A549 (cell line): ENCODE measurements at regions not wholly inside any gene's neighbourhood (a gene's known extent, or its start where the extent isn't known, plus 50 kb on each side); places are given as distances from the start of the nearest gene placed in this dataset.

Experiments used
- ATAC-seq, 2 experiments: fragments of 200-7000 bp in 1 of 2; fragments of >200 bp in 1 of 2; cut with Nextera tagmentation in 1 of 2; cut with Tn5 transposase in 1 of 2; 3 replicates each; pipeline versions ENCODE4 v1.8.0 to v1.9.1; 2018 to 2020; ENCODE audit warnings: mild to moderate bottlenecking in 1 of 2, moderate library complexity in 1 of 2
- CTCF ChIA-PET: fragments of 300-600 bp; sonication (Branson Sonifier 250); formaldehyde crosslinking; extraction: SDS; loops from one replicate; lab custom pipeline; 2021; ENCODE audit warnings: antibody characterized with exemption, inconsistent platforms; lab: Yijun Ruan, JAX
- POLR2A ChIA-PET: fragments of 350-600 bp; formaldehyde crosslinking; extraction: SDS; loops from one replicate; lab custom pipeline; 2021; ENCODE audit warnings: antibody characterized with exemption, inconsistent platforms; lab: Yijun Ruan, JAX
- DNase-seq, 2 experiments: peaks; one replicate each; pipeline versions ENCODE4 v3.0.0 to v3.0.0-alpha.2; 2011 to 2016; ENCODE audit warnings: low read depth in 1 of 2, low spot score in 1 of 2
- FAIRE-seq: peaks from 2 replicates; lab custom pipeline; 2011; peaks lifted over from hg19 to GRCh38; lab: Jason Lieb, UNC
- H3K27ac ChIP-seq, 2 experiments: fragments of >200 bp; sonication (Bioruptor Twin); formaldehyde crosslinking; 3 replicates each; pipeline ENCODE4 v1.5.1; 2016 to 2017
- H3K4me1 ChIP-seq: fragments of >200 bp; sonication (Bioruptor Twin); formaldehyde crosslinking; 3 replicates; pipeline ENCODE4 v1.6.1; 2016
- H3K4me2 ChIP-seq: fragments of >200 bp; sonication (Bioruptor Twin); formaldehyde crosslinking; 3 replicates; pipeline ENCODE4 v1.6.1; 2016
- H3K4me3 ChIP-seq: fragments of >200 bp; sonication (Bioruptor Twin); formaldehyde crosslinking; 3 replicates; pipeline ENCODE4 v1.5.1; 2016
- H3K9me3 ChIP-seq: fragments of >200 bp; sonication (Bioruptor Twin); formaldehyde crosslinking; 3 replicates; pipeline ENCODE4 v1.6.1; 2016
- CEBPB ChIP-seq, 2 experiments: fragments of >200 bp in 1 of 2; sonication (Bioruptor Twin) in 1 of 2; formaldehyde crosslinking in 1 of 2; IDR thresholded peaks; 2 replicates each; pipeline ENCODE4 v1.6.1; 2012 to 2016
- CHD2 ChIP-seq: fragments of 150-350 bp; IDR thresholded peaks from 2 replicates; pipeline ENCODE4 v1.6.1; 2014; ENCODE audit warnings: low read length; ENCODE audit not compliant: partially characterized antibody
- CHD4 ChIP-seq: fragments of 200-600 bp; sonication (generic); IDR thresholded peaks from 2 replicates; pipeline ENCODE4 v1.6.1; 2016; ENCODE audit warnings: antibody characterized with exemption, mild to moderate bottlenecking, borderline replicate concordance
- E2F6 ChIP-seq: IDR thresholded peaks from 2 replicates; pipeline ENCODE4 v1.6.1; 2012; ENCODE audit warnings: low read depth, borderline replicate concordance
- EP300 ChIP-seq, 2 experiments: fragments of >200 bp; sonication (Bioruptor Twin); formaldehyde crosslinking; IDR thresholded peaks; 2 replicates in 1 of 2; 3 replicates in 1 of 2; pipeline ENCODE4 v1.6.1; 2016 to 2017
- ESRRA ChIP-seq: fragments of 150-350 bp; IDR thresholded peaks from 2 replicates; pipeline ENCODE4 v1.6.1; 2014; ENCODE audit warnings: mild to moderate bottlenecking, low read length, borderline replicate concordance
- FOSB ChIP-seq: fragments of 250-450 bp; sonication (Bioruptor Pico); IDR thresholded peaks from 2 replicates; pipeline ENCODE4 v1.5.0; 2020; ENCODE audit warnings: mild to moderate bottlenecking, moderate library complexity
- FOSL2 ChIP-seq, 2 experiments: fragments of 450-650 bp in 1 of 2; fragments of >200 bp in 1 of 2; sonication (Bioruptor Twin) in 1 of 2; formaldehyde crosslinking; IDR thresholded peaks; 2 replicates each; pipeline versions ENCODE4 v1.5.0 to v1.6.1; 2016 to 2020; ENCODE audit warnings: mild to moderate bottlenecking in 1 of 2, moderate library complexity in 1 of 2
- FOXS1 ChIP-seq: fragments of 250-450 bp; sonication (Bioruptor Pico); IDR thresholded peaks from 2 replicates; pipeline ENCODE4 v1.5.0; 2020; ENCODE audit warnings: mild to moderate bottlenecking, moderate library complexity
- GATA3 ChIP-seq: IDR thresholded peaks from 2 replicates; pipeline ENCODE4 v1.6.1; 2012; ENCODE audit warnings: borderline replicate concordance
- HDAC2 ChIP-seq: fragments of 200-600 bp; sonication (generic); IDR thresholded peaks from 2 replicates; pipeline ENCODE4 v1.6.1; 2016
- HEYL ChIP-seq: fragments of 250-450 bp; sonication (Bioruptor Pico); IDR thresholded peaks from 2 replicates; pipeline ENCODE4 v1.8.0; 2021; ENCODE audit warnings: mild to moderate bottlenecking, moderate library complexity
- KDM5A ChIP-seq: fragments of 200-600 bp; sonication (generic); IDR thresholded peaks from 2 replicates; pipeline ENCODE4 v1.6.1; 2016; ENCODE audit warnings: antibody characterized with exemption, mild to moderate bottlenecking
- MAFK ChIP-seq: fragments of 450-650 bp; IDR thresholded peaks from 2 replicates; pipeline ENCODE4 v1.6.1; 2014; ENCODE audit not compliant: partially characterized antibody
- MAZ ChIP-seq: fragments of 150-350 bp; IDR thresholded peaks from 2 replicates; pipeline ENCODE4 v1.6.1; 2014; ENCODE audit warnings: antibody characterized with exemption, low read depth, low read length, borderline replicate concordance
- MYC ChIP-seq: IDR thresholded peaks from 2 replicates; pipeline ENCODE4 v1.6.1; 2012; ENCODE audit warnings: mild to moderate bottlenecking, inconsistent platforms, low read length, improper control_type of control experiment, borderline replicate concordance
- NPAS2 ChIP-seq: fragments of 250-450 bp; sonication (Bioruptor Pico); IDR thresholded peaks from 2 replicates; pipeline ENCODE4 v1.8.0; 2022; ENCODE audit warnings: mild to moderate bottlenecking, moderate library complexity, borderline replicate concordance
- PHF8 ChIP-seq: fragments of 200-600 bp; sonication (generic); IDR thresholded peaks from 2 replicates; pipeline ENCODE4 v1.6.1; 2016; ENCODE audit warnings: low read depth, mild to moderate bottlenecking, antibody characterized with exemption, moderate library complexity, borderline replicate concordance
- POLR2AphosphoS2 ChIP-seq: conservative IDR thresholded peaks from 2 replicates; pipeline ENCODE4 v1.6.1; 2012; ENCODE audit warnings: low read length, improper control_type of control experiment, inconsistent platforms
- RAD21 ChIP-seq, 2 experiments: fragments of >200 bp in 1 of 2; sonication (Bioruptor Twin) in 1 of 2; formaldehyde crosslinking in 1 of 2; IDR thresholded peaks in 1 of 2; conservative IDR thresholded peaks in 1 of 2; 2 replicates in 1 of 2; 3 replicates in 1 of 2; pipeline ENCODE4 v1.6.1; 2012 to 2018; ENCODE audit warnings: inconsistent platforms in 1 of 2
- RARB ChIP-seq: fragments of 250-450 bp; sonication (Bioruptor Pico); IDR thresholded peaks from 2 replicates; pipeline ENCODE4 v1.8.0; 2021; ENCODE audit warnings: mild to moderate bottlenecking, moderate library complexity
- RFX5 ChIP-seq: fragments of 450-650 bp; IDR thresholded peaks from 2 replicates; pipeline ENCODE4 v1.7.1; 2014; ENCODE audit warnings: antibody characterized with exemption, mild to moderate bottlenecking, moderate library complexity
- RNF2 ChIP-seq: fragments of 200-600 bp; sonication (generic); IDR thresholded peaks from 2 replicates; pipeline ENCODE4 v1.6.1; 2016; ENCODE audit warnings: low read depth, mild to moderate bottlenecking, antibody characterized with exemption, moderate library complexity, borderline replicate concordance
- SREBF2 ChIP-seq: fragments of 450-650 bp; IDR thresholded peaks from 2 replicates; pipeline ENCODE4 v1.6.1; 2014; ENCODE audit warnings: mild to moderate bottlenecking, moderate library complexity
- TP53 ChIP-seq: fragments of 250-450 bp; sonication (Bioruptor Pico); IDR thresholded peaks from 2 replicates; pipeline ENCODE4 v1.5.0; 2021; ENCODE audit warnings: mild to moderate bottlenecking, moderate library complexity
- ZC3H11A ChIP-seq: fragments of 450-650 bp; IDR thresholded peaks from 2 replicates; pipeline ENCODE4 v1.6.1; 2014; ENCODE audit warnings: antibody characterized with exemption, mild to moderate bottlenecking
- ZNF302 ChIP-seq: fragments of 250-450 bp; sonication (Bioruptor Pico); IDR thresholded peaks from 2 replicates; pipeline ENCODE4 v1.9.0; 2021; ENCODE audit warnings: inconsistent platforms, mild to moderate bottlenecking, moderate library complexity
- ZSCAN20 ChIP-seq: fragments of 250-450 bp; sonication (Bioruptor Pico); IDR thresholded peaks from 2 replicates; pipeline ENCODE4 v1.8.0; 2022; ENCODE audit warnings: mild to moderate bottlenecking, moderate library complexity
- WGBS: methylation state at CpG from one replicate; pipeline ENCODE4 v1.1.6; 2017; ENCODE audit errors: missing lambda C conversion rate; 5-methylcytosine and 5-hydroxymethylcytosine counted together
- TF ChIP-seq, protein P1 (sequence below): fragments of >200 bp; sonication (Bioruptor Twin); formaldehyde crosslinking; IDR thresholded peaks from 3 replicates; pipeline ENCODE4 v1.5.1; 2016
- TF ChIP-seq, protein P2 (sequence below): fragments of 450-650 bp; IDR thresholded peaks from 2 replicates; pipeline ENCODE4 v1.6.1; 2014; ENCODE audit warnings: antibody characterized with exemption
- TF ChIP-seq, protein P3 (sequence below): IDR thresholded peaks from 2 replicates; pipeline ENCODE4 v1.6.1; 2012
- TF ChIP-seq, protein P4 (sequence below): IDR thresholded peaks from 2 replicates; pipeline ENCODE4 v1.6.1; 2012

GRCh38 chr1:57605933-57606332 is 182.1 kb upstream of the DAB1 start:
- no peak overlapping the region for H3K4me3 ChIP-seq
- H3K4me2 ChIP-seq, result no peak overlapping the region
- POLR2A ChIA-PET, result no interaction called here
- H3K27ac ChIP-seq, result no peak overlapping the region
- TF ChIP-seq, protein P1, sequence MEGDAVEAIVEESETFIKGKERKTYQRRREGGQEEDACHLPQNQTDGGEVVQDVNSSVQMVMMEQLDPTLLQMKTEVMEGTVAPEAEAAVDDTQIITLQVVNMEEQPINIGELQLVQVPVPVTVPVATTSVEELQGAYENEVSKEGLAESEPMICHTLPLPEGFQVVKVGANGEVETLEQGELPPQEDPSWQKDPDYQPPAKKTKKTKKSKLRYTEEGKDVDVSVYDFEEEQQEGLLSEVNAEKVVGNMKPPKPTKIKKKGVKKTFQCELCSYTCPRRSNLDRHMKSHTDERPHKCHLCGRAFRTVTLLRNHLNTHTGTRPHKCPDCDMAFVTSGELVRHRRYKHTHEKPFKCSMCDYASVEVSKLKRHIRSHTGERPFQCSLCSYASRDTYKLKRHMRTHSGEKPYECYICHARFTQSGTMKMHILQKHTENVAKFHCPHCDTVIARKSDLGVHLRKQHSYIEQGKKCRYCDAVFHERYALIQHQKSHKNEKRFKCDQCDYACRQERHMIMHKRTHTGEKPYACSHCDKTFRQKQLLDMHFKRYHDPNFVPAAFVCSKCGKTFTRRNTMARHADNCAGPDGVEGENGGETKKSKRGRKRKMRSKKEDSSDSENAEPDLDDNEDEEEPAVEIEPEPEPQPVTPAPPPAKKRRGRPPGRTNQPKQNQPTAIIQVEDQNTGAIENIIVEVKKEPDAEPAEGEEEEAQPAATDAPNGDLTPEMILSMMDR, result no peak
- TF ChIP-seq RAD21 (conservative IDR thresholded peaks at IDR 0.05 in 1 of 2, IDR thresholded peaks at IDR 0.05 in 1 of 2), result no peak
- no peak for TF ChIP-seq PHF8
- no peak for TF ChIP-seq KDM5A
- no peak for TF ChIP-seq HDAC2
- no peak for TF ChIP-seq MYC
- no peak for TF ChIP-seq TP53 (CRISPR knock-in tag)
- TF ChIP-seq CHD4, result no peak
- TF ChIP-seq FOSL2 (IDR thresholded peaks at IDR 0.05), result no peak
- no peak for TF ChIP-seq FOSL2 (CRISPR knock-in tag; IDR thresholded peaks at IDR 0.05)
- TF ChIP-seq CHD2, result no peak
- no peak for TF ChIP-seq HEYL (CRISPR knock-in tag)
- no peak for TF ChIP-seq EP300 (IDR thresholded peaks at IDR 0.05)
- no peak for TF ChIP-seq FOXS1 (CRISPR knock-in tag)
- no peak for TF ChIP-seq ZC3H11A
- no peaks in the 10 kb centered on the region for H3K4me1 ChIP-seq
- FAIRE-seq (no peak), DNase-seq (no peak), ATAC-seq (no peak)
- no peaks in the 10 kb centered on the region for H3K9me3 ChIP-seq
- CTCF ChIA-PET, result no interaction called here
- 64% methylated on average over 8 of the region's 8 CpGs for WGBS

- ATAC-seq (no peak), FAIRE-seq (no peak), DNase-seq (no peak)
- POLR2A ChIA-PET, result no interaction called here
- CTCF ChIA-PET, result no interaction called here
- WGBS, result 23% methylated on average over 5 of the region's 6 CpGs
- no peak overlapping the region for H3K27ac ChIP-seq
- H3K4me1 ChIP-seq, result no peaks in the 10 kb centered on the region
- no peaks in the 10 kb centered on the region for H3K9me3 ChIP-seq
- H3K4me2 ChIP-seq, result no peak overlapping the region
- TF ChIP-seq FOSB (CRISPR knock-in tag), result no peak
- TF ChIP-seq RFX5, result no peak
- no peak for TF ChIP-seq MAZ
- TF ChIP-seq ZNF302 (CRISPR knock-in tag), result no peak
- TF ChIP-seq, protein P2, sequence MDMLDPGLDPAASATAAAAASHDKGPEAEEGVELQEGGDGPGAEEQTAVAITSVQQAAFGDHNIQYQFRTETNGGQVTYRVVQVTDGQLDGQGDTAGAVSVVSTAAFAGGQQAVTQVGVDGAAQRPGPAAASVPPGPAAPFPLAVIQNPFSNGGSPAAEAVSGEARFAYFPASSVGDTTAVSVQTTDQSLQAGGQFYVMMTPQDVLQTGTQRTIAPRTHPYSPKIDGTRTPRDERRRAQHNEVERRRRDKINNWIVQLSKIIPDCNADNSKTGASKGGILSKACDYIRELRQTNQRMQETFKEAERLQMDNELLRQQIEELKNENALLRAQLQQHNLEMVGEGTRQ, result no peak
- no peak for TF ChIP-seq RNF2
- TF ChIP-seq FOSL2 (IDR thresholded peaks at IDR 0.05), result no peak
- TF ChIP-seq FOSL2 (CRISPR knock-in tag; IDR thresholded peaks at IDR 0.05), result no peak
- TF ChIP-seq NPAS2 (CRISPR knock-in tag), result no peak
- no peak for TF ChIP-seq HDAC2
- TF ChIP-seq SREBF2, result no peak
- no peak for TF ChIP-seq TP53 (CRISPR knock-in tag)
- no peak overlapping the region for H3K4me3 ChIP-seq
These were observed 179.8 kb upstream of the DAB1 start for GRCh38 chr1:57603696-57604095.

DNA sequence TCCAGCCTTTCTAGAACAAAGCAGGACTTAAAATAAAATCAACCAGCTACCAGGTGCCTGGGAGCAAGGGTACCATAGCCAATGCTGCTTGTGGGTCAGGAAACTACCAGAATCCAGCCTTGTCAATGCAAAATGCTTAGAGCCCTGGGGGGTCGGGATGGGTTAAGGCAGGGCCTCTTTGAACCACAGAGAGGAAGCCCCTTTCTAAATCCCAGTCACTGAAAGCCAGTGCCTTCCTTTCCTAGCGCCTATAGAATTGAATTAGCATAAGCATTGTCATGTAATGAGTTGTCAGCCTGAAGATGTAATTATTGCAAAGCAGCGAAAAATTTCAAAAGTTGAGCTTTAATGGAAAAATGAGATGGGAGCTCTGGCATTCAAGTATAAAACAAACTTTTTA is 176.6 kb upstream of the DAB1 start:
- Histone ChIP-seq H3K27ac (no peak overlapping the region), H3K4me1 (no peaks in the 10 kb centered on the region), H3K4me2 (no peak overlapping the region), H3K4me3 (no peak overlapping the region), H3K9me3 (no peaks in the 10 kb centered on the region)
- FAIRE-seq (no peak), ATAC-seq (no peak), DNase-seq (no peak)
- CTCF ChIA-PET, result no interaction called here
- 0% methylated on average over 3 of the region's 3 CpGs for WGBS
- POLR2A ChIA-PET, result no interaction called here
- no peak for TF ChIP-seq MAFK
- TF ChIP-seq, protein P3, sequence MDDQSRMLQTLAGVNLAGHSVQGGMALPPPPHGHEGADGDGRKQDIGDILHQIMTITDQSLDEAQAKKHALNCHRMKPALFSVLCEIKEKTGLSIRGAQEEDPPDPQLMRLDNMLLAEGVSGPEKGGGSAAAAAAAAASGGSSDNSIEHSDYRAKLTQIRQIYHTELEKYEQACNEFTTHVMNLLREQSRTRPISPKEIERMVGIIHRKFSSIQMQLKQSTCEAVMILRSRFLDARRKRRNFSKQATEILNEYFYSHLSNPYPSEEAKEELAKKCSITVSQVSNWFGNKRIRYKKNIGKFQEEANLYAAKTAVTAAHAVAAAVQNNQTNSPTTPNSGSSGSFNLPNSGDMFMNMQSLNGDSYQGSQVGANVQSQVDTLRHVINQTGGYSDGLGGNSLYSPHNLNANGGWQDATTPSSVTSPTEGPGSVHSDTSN, result no peak
- TF ChIP-seq, protein P4, sequence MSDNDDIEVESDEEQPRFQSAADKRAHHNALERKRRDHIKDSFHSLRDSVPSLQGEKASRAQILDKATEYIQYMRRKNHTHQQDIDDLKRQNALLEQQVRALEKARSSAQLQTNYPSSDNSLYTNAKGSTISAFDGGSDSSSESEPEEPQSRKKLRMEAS, result no peak
- no peak for TF ChIP-seq PHF8
- TF ChIP-seq ESRRA, result no peak
- TF ChIP-seq GATA3, result no peak
- TF ChIP-seq FOXS1 (CRISPR knock-in tag), result no peak
- no peak for TF ChIP-seq NPAS2 (CRISPR knock-in tag)
- no peak for TF ChIP-seq POLR2AphosphoS2
- TF ChIP-seq ZSCAN20 (CRISPR knock-in tag), result no peak
- no peak for TF ChIP-seq RARB (CRISPR knock-in tag)
- no peak for TF ChIP-seq E2F6
- no peak for TF ChIP-seq KDM5A
- no peak for TF ChIP-seq EP300 (IDR thresholded peaks at IDR 0.05)
- TF ChIP-seq CEBPB (IDR thresholded peaks at IDR 0.05), result no peak
- no peak for TF ChIP-seq ZC3H11A
